AG04450 (cell line): ENCODE measurements at regions not wholly inside any gene's neighbourhood (a gene's known extent, or its start where the extent isn't known, plus 50 kb on each side); places are given as distances from the start of the nearest gene placed in this dataset.
A peak's percentile ranks its signal among the peaks of the same experiment; 100 is the strongest.

ENCODE experiments used
- CTCF ChIA-PET: fragments of 300-600, 350-600 bp; formaldehyde crosslinking; extraction: SDS; loops from one replicate; lab custom pipeline; 2022; ENCODE audit warnings: antibody characterized with exemption, inconsistent platforms; lab: Charles Lee
- POLR2A ChIA-PET: fragments of 350-600 bp; formaldehyde crosslinking; extraction: SDS; loops from one replicate; lab custom pipeline; 2021; ENCODE audit warnings: antibody characterized with exemption, inconsistent platforms; lab: Yijun Ruan, JAX
- DNase-seq: peaks from one replicate; pipeline ENCODE4 v3.0.0-alpha.2; 2011; ENCODE audit warnings: low read depth, low spot score
- H3K27ac ChIP-seq: one replicate; pipeline ENCODE4 v1.5.1; 2012; ENCODE audit warnings: low read depth, low read length, control low read depth
- H3K27me3 ChIP-seq: one replicate; pipeline ENCODE4 v1.6.0; 2012; ENCODE audit warnings: low read length; ENCODE audit not compliant: control insufficient read depth, insufficient read depth
- H3K4me3 ChIP-seq: 2 replicates; pipeline ENCODE4 v1.5.1; 2011; ENCODE audit warnings: mild to moderate bottlenecking, low read depth, low read length, control low read depth
- H3K9me3 ChIP-seq: 2 replicates; pipeline ENCODE4 v1.5.1; 2012; ENCODE audit warnings: low read length; ENCODE audit not compliant: control insufficient read depth, insufficient read depth
- CTCF ChIP-seq: IDR thresholded peaks from 2 replicates; pipeline ENCODE4 v1.5.1; 2011; ENCODE audit warnings: low read depth, low read length, control low read depth, inconsistent platforms

DNA sequence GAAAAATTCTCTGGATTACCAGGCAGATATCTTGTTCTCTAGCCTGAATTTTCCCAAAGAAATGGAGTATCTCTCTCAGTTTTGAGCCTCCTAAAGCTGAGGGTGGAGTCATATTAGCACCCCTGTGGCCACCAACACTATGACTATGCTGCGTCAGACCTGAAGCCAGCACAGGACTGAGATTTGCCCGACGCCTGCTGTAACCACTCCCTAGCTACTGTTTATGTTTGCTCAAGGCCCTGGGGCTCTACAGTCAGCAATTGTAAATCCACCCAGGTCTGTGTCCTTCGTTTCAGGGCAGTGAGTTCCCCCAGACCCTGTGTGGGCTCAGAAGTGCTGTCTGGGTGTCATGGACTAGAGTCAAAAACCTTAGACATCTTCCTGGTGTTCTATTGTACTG, 61.4 kb downstream of the ZXDA start:
- Histone ChIP-seq H3K4me3 (no peak overlapping the region), H3K9me3 (peaks cover 7% of the 10 kb centered on the region), H3K27me3 (no peaks in the 10 kb centered on the region), H3K27ac (no peak overlapping the region)
- CTCF ChIA-PET = no interaction called here
- DNase-seq = no peak
- POLR2A ChIA-PET = no interaction called here
- TF ChIP-seq CTCF = no peak

- no peaks in the 10 kb centered on the region for H3K27me3 ChIP-seq
- no peaks in the 10 kb centered on the region for H3K9me3 ChIP-seq
- ChIA-PET POLR2A (no interaction called here), CTCF (interaction anchor here (2.8 kb wide), 1 partner anchor 97 kb away, joined by 7 read pairs; no protein-coding TSS in a partner anchor)
- DNase-seq = no peak
- H3K27ac ChIP-seq = no peak overlapping the region
- no peak overlapping the region for H3K4me3 ChIP-seq
- TF ChIP-seq CTCF = no peak
Measured at GRCh38 chrX:57822818-57823217, 87.4 kb downstream of the ZXDA start.

DNA sequence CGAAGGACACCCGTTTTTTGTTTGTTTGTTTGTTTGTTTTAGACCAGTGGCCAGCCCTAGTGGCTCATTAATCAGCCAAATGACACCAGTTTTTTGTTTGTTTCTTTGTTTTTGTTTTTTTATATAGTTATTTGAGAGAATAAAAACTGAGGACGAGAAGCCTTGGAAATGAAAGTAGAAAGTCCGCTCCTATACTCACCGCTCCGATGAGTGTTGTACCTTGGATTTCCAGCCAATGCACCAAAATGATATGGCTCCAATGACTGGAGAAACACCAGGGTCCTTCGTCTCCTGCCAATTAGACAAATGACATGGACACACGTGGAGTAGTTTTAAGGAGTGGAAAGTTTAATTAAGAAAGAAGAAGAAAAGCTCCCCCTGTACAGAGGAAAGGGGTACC, 87.9 kb downstream of the ZXDA start:
- CTCF ChIA-PET = interaction anchor here (0.7 to 2.8 kb wide), 4 partner anchors 25 to 97 kb away, joined by 4 to 7 read pairs (median 5); no protein-coding TSS in a partner anchor

DNA sequence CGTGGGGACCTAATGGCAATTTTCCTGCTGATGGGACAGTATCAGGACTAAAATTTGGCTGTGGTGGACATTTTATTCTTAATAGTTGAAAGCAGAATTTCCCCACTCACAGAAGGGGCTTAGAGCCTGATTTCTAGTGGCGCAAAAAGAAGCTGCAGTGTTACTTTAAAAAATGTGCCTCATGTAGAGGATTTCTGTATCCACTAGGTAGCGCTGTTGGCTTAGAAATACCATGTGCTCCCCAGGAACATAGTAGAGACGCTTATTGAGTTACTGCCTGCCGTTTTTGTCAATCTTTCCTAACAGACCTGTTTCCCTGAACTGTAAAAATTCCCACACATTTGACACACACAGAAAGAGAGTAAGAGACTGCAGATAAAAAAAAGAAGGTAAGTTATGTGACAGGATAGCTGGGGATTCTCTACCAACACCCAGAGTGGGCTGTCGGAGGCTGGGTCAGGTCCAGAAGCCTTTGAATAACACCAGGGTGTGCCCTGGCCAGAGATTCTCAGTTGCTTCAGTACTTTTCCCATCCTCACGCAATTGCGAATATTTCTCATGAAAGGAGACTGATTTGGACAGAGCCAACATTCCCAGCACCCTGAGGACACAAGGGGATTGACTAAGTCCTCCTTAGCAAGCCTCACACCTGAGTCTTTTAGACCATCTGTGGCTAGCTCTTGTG, 88.4 kb downstream of the ZXDA start:
- Histone ChIP-seq H3K27ac (no peak overlapping the region), H3K9me3 (no peaks in the 10 kb centered on the region), H3K27me3 (no peaks in the 10 kb centered on the region), H3K4me3 (no peak overlapping the region)
- CTCF ChIA-PET = interaction anchor here (0.7 to 2.8 kb wide), 4 partner anchors 24 to 98 kb away, joined by 4 to 7 read pairs (median 5); no protein-coding TSS in a partner anchor
- peak; percentile 61 for TF ChIP-seq CTCF
- POLR2A ChIA-PET = no interaction called here
- peak; percentile 7 for DNase-seq

More for the DNA sequence above, 87.9 kb downstream of the ZXDA start:
- Histone ChIP-seq H3K27me3 (no peaks in the 10 kb centered on the region), H3K4me3 (no peak overlapping the region), H3K27ac (no peak overlapping the region), H3K9me3 (no peaks in the 10 kb centered on the region)
- DNase-seq = no peak
- no peak for TF ChIP-seq CTCF
- POLR2A ChIA-PET = no interaction called here

DNA sequence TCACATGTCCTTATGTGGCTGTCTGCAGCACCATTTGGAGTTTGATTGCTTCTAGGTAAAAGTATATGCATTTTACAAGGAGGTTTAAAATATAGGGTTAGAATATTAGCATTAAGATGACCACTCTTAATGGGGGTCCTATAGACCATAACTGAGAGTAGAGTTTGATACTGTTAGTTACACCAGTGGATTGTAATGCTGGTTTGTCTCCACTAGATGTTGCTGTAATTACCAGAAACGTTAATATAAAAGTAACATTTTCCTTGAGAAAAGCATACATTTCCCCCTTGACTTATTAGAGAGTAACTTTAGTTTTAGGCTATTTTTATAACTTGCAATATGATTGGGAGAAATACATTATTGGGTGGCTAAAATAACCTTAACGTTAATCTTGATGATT, 93.0 kb downstream of the ZXDA start:
- H3K27me3 ChIP-seq = no peaks in the 10 kb centered on the region
- POLR2A ChIA-PET = no interaction called here
- no peaks in the 10 kb centered on the region for H3K9me3 ChIP-seq
- no peak overlapping the region for H3K4me3 ChIP-seq
- H3K27ac ChIP-seq = no peak overlapping the region
- CTCF ChIA-PET = interaction anchor here (1.0 kb wide), 1 partner anchor 109 kb away, joined by 3 read pairs; no protein-coding TSS in a partner anchor
- TF ChIP-seq CTCF = peak; percentile 44
- DNase-seq = no peak
